ENCODE measurements at regions not wholly inside any gene's neighbourhood (a gene's known extent, or its start where the extent isn't known, plus 50 kb on each side); places are given as distances from the start of the nearest gene placed in this dataset.

GRCh38 chr15:62625429-62626033, 417.0 kb upstream of the TPM1 start:
- Histone ChIP-seq H3K36me3 (ENCODE audit: insufficient read depth, low read length) (no peaks in the 10 kb centered on the region), H3K27me3 (ENCODE audit: insufficient read depth, low read depth, low read length) (no peaks in the 10 kb centered on the region), H3K4me3 (ENCODE audit: low read length) (no peak overlapping the region), H3F3A (ENCODE audit: insufficient read depth, low read length, poor library complexity, severe bottlenecking) (no peaks in the 10 kb centered on the region), H3K79me2 (replicated peaks; ENCODE audit: insufficient read depth, low read length) (no peaks in the 10 kb centered on the region), H3K27ac (ENCODE audit: low read length) (no peak overlapping the region), H4K20me1 (ENCODE audit: insufficient read depth) (no peaks in the 10 kb centered on the region), H3K9ac (ENCODE audit: low read length) (no peak overlapping the region), H3K4me2 (ENCODE audit: low read length) (no peak overlapping the region), H2AFZ (ENCODE audit: low read depth, low read length) (no peak overlapping the region), H3K9me2 (ENCODE audit: insufficient read depth, low read length) (no peaks in the 10 kb centered on the region), H3K9me3 (ENCODE audit: low read length) (no peaks in the 10 kb centered on the region)
- no peak for TF ChIP-seq CTCF (IDR thresholded peaks at IDR 0.05; ENCODE audit: poor library complexity, severe bottlenecking)
- TF ChIP-seq POLR2AphosphoS5 (IDR thresholded peaks at IDR 0.05), result no peak
- TF ChIP-seq TAF1 (IDR thresholded peaks at IDR 0.05; ENCODE audit: low read depth), result no peak
- TF ChIP-seq SMC3 (conservative IDR thresholded peaks at IDR 0.05; ENCODE audit: poor library complexity), result no peak
- no peak for TF ChIP-seq RAD21 (conservative IDR thresholded peaks at IDR 0.05)
- no peak for TF ChIP-seq EP300 (conservative IDR thresholded peaks at IDR 0.05; ENCODE audit: poor library complexity, severe bottlenecking)
- no peak for TF ChIP-seq MXI1 (conservative IDR thresholded peaks at IDR 0.05; ENCODE audit: poor library complexity, severe bottlenecking)
- TF ChIP-seq EZH2 (IDR thresholded peaks at IDR 0.05; ENCODE audit: borderline replicate concordance, insufficient read depth, low read length, poor library complexity, severe bottlenecking), result no peak
- no peak for TF ChIP-seq REST (IDR thresholded peaks at IDR 0.05; ENCODE audit: borderline replicate concordance)

- TF ChIP-seq EZH2 (IDR thresholded peaks at IDR 0.05; ENCODE audit: borderline replicate concordance, insufficient read depth, low read length, poor library complexity, severe bottlenecking), result no peak
- no peak overlapping the region for H2AFZ ChIP-seq (ENCODE audit: low read depth, low read length)
- H3K27me3 ChIP-seq (ENCODE audit: insufficient read depth, low read depth, low read length), result no peaks in the 10 kb centered on the region
- no peak overlapping the region for H3K4me2 ChIP-seq (ENCODE audit: low read length)
- no peaks in the 10 kb centered on the region for H3K79me2 ChIP-seq (replicated peaks; ENCODE audit: insufficient read depth, low read length)
- H3K4me3 ChIP-seq (ENCODE audit: low read length), result no peak overlapping the region
- no peaks in the 10 kb centered on the region for H3K9me3 ChIP-seq (ENCODE audit: low read length)
- no peak overlapping the region for H3K27ac ChIP-seq (ENCODE audit: low read length)
- no peak overlapping the region for H3K9ac ChIP-seq (ENCODE audit: low read length)
- no peaks in the 10 kb centered on the region for H4K20me1 ChIP-seq (ENCODE audit: insufficient read depth)
- H3K9me2 ChIP-seq (ENCODE audit: insufficient read depth, low read length), result no peaks in the 10 kb centered on the region
- no peaks in the 10 kb centered on the region for H3F3A ChIP-seq (ENCODE audit: insufficient read depth, low read length, poor library complexity, severe bottlenecking)
- H3K36me3 ChIP-seq (ENCODE audit: insufficient read depth, low read length), result no peaks in the 10 kb centered on the region
These were observed 415.6 kb upstream of the TPM1 start for GRCh38 chr15:62626903-62627302.
